ENCODE measurements at regions not wholly inside any gene's neighbourhood (a gene's known extent, or its start where the extent isn't known, plus 50 kb on each side); places are given as distances from the start of the nearest gene placed in this dataset.

DNA sequence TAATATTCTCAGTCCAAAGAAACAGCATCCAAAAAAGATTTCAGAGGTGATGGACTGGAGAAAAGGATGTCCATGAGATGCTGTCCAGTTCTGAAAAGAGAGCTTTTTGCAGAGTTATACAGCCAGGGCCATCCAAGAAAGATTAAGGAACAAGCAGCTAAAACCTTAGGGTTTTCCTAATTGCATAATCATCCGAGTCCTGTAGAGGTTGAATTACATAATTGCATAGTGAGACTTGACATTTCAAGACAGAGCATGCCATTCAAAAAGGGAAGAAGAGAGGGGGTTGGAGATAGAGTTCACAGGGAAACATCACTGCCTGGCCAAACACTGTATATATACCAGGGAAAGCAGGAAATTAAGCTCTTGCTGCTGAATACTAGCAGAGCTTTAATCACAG lies 1729.2 kb upstream of the WWC1 start:
- DNase-seq (ENCODE audit: low spot score, unreplicated experiment) = no peak
- H3K9me3 Mint-ChIP-seq (ENCODE audit: low read depth) = peaks cover 13% of the 10 kb centered on the region
- H3K4me3 Mint-ChIP-seq (ENCODE audit: low read depth) = no peak overlapping the region
- TF ChIP-seq, protein P1, sequence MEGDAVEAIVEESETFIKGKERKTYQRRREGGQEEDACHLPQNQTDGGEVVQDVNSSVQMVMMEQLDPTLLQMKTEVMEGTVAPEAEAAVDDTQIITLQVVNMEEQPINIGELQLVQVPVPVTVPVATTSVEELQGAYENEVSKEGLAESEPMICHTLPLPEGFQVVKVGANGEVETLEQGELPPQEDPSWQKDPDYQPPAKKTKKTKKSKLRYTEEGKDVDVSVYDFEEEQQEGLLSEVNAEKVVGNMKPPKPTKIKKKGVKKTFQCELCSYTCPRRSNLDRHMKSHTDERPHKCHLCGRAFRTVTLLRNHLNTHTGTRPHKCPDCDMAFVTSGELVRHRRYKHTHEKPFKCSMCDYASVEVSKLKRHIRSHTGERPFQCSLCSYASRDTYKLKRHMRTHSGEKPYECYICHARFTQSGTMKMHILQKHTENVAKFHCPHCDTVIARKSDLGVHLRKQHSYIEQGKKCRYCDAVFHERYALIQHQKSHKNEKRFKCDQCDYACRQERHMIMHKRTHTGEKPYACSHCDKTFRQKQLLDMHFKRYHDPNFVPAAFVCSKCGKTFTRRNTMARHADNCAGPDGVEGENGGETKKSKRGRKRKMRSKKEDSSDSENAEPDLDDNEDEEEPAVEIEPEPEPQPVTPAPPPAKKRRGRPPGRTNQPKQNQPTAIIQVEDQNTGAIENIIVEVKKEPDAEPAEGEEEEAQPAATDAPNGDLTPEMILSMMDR (IDR thresholded peaks at IDR 0.05; ENCODE audit: unreplicated experiment) = no peak
- H3K27me3 Mint-ChIP-seq = no peaks in the 10 kb centered on the region
- peaks cover 1% of the 10 kb centered on the region for H3K36me3 Mint-ChIP-seq (ENCODE audit: insufficient read depth)
- H3K4me1 Mint-ChIP-seq (ENCODE audit: low read depth) = peaks cover 1% of the 10 kb centered on the region
- no peak overlapping the region for H3K27ac Mint-ChIP-seq

DNA sequence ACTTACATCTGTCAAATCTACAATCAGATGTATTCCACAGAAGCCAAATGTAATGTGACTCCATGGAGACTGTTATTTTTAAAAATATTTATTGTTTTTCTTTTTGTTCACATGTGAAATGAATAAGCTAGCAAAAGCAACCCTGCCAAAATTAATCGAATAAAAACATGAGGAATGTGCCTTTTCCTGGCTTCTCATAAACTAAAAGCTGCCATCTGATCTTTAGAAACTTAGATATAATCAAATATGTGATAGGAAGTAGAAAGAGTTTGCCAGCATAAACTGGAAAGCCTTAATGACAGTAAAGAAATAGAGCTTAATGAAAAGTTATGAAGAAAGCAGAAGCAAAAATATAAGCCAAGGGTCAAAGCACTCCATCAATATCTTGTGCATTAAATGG lies 1724.7 kb upstream of the WWC1 start:
- no peaks in the 10 kb centered on the region for H3K36me3 Mint-ChIP-seq (ENCODE audit: insufficient read depth)
- no peak for DNase-seq (ENCODE audit: low spot score, unreplicated experiment)
- H3K27me3 Mint-ChIP-seq = no peaks in the 10 kb centered on the region
- no peak overlapping the region for H3K27ac Mint-ChIP-seq
- peaks cover 5% of the 10 kb centered on the region for H3K4me1 Mint-ChIP-seq (ENCODE audit: low read depth)
- TF ChIP-seq, protein P1 (IDR thresholded peaks at IDR 0.05; ENCODE audit: unreplicated experiment) = no peak
- H3K9me3 Mint-ChIP-seq (ENCODE audit: low read depth) = no peaks in the 10 kb centered on the region
- no peak overlapping the region for H3K4me3 Mint-ChIP-seq (ENCODE audit: low read depth)

DNA sequence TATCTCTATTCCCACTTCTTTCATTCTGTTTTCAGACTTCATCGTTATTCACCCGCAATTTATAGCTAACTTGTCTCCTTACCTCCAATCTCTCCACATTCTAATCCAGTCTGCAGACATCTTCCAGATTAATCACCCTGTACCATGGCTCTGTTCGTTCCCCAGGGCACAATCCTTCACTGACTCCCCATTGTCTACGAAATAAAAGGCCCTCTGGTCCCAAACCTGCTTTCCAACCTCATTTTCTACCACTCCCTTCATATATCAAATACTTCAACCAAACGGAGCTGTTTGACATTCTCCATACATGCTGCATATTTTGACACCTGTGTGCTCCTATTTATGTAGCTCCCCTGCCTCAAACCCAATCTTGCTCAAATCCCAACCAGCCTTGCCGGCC lies 1720.6 kb upstream of the WWC1 start:
- peaks cover 6% of the 10 kb centered on the region for H3K9me3 Mint-ChIP-seq (ENCODE audit: low read depth)
- no peaks in the 10 kb centered on the region for H3K36me3 Mint-ChIP-seq (ENCODE audit: insufficient read depth)
- TF ChIP-seq, protein P1 (IDR thresholded peaks at IDR 0.05; ENCODE audit: unreplicated experiment) = no peak
- H3K27ac Mint-ChIP-seq = peak overlapping the region; percentile 33
- no peak for DNase-seq (ENCODE audit: low spot score, unreplicated experiment)
- no peaks in the 10 kb centered on the region for H3K27me3 Mint-ChIP-seq
- peaks cover 4% of the 10 kb centered on the region for H3K4me1 Mint-ChIP-seq (ENCODE audit: low read depth)
- H3K4me3 Mint-ChIP-seq (ENCODE audit: low read depth) = no peak overlapping the region

DNA sequence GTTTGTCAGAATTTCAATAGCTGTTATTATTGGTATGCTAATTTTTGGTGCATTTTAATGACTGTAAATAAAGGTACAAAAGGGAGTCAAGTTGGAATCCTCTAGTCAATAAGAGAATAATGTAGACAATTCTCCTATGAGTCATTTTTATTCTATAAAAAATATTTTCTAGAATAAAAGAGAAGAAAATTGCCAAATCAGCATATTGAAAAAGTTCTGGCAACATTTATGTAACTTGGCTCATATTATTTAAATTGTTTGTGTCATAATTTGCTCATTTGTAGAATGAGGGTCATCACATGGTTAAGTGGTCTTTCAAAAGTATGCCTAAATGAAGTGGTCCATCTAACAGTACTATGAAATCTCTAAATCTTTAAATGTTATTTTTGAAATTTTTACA lies 1719.8 kb upstream of the WWC1 start:
- TF ChIP-seq, protein P1 (IDR thresholded peaks at IDR 0.05; ENCODE audit: unreplicated experiment) = no peak
- Mint-ChIP-seq H3K9me3 (ENCODE audit: low read depth) (peaks cover 6% of the 10 kb centered on the region), H3K27me3 (no peaks in the 10 kb centered on the region), H3K4me3 (ENCODE audit: low read depth) (no peak overlapping the region), H3K27ac (no peak overlapping the region), H3K36me3 (ENCODE audit: insufficient read depth) (no peaks in the 10 kb centered on the region), H3K4me1 (ENCODE audit: low read depth) (peaks cover 4% of the 10 kb centered on the region)
- no peak for DNase-seq (ENCODE audit: low spot score, unreplicated experiment)

DNA sequence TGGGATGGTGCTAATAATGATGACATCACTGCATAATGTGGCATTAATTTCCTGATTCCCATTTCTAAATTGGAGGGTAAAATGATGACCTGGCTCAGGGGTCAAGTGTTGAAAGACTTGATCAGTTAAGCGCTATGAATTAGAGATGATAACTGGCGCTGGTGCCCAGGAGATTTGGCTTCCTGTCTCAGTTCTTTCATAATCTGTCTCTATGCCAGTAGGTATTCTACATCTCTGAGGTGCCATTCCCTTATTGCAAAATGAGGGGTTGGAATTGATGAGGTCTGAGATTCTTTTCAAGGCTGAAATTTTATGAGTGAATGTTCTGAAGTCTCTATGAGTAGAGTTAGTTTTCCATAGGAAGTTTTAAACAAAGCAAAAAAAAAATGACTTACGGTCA lies 1715.1 kb upstream of the WWC1 start:
- Mint-ChIP-seq H3K27ac (no peak overlapping the region), H3K36me3 (ENCODE audit: insufficient read depth) (no peaks in the 10 kb centered on the region), H3K4me1 (ENCODE audit: low read depth) (no peaks in the 10 kb centered on the region), H3K4me3 (ENCODE audit: low read depth) (no peak overlapping the region), H3K9me3 (ENCODE audit: low read depth) (peaks cover 6% of the 10 kb centered on the region), H3K27me3 (no peaks in the 10 kb centered on the region)
- TF ChIP-seq, protein P1 (IDR thresholded peaks at IDR 0.05; ENCODE audit: unreplicated experiment) = no peak
- no peak for DNase-seq (ENCODE audit: low spot score, unreplicated experiment)
